Stimulated activated CD8-positive, alpha-beta memory T cell treated with anti-CD3 and anti-CD28 coated beads, Interleukin-7, amount 100 ng/mL, for 1 hour (primary cell): ENCODE measurements at regions not wholly inside any gene's neighbourhood (a gene's known extent, or its start where the extent isn't known, plus 50 kb on each side); places are given as distances from the start of the nearest gene placed in this dataset.

Experiments
- DNase-seq, 2 donors: peaks; one replicate each; pipeline ENCODE4 v3.0.0-alpha.2; 2020; ENCODE audit warnings: low read depth in 2 of 2

DNA sequence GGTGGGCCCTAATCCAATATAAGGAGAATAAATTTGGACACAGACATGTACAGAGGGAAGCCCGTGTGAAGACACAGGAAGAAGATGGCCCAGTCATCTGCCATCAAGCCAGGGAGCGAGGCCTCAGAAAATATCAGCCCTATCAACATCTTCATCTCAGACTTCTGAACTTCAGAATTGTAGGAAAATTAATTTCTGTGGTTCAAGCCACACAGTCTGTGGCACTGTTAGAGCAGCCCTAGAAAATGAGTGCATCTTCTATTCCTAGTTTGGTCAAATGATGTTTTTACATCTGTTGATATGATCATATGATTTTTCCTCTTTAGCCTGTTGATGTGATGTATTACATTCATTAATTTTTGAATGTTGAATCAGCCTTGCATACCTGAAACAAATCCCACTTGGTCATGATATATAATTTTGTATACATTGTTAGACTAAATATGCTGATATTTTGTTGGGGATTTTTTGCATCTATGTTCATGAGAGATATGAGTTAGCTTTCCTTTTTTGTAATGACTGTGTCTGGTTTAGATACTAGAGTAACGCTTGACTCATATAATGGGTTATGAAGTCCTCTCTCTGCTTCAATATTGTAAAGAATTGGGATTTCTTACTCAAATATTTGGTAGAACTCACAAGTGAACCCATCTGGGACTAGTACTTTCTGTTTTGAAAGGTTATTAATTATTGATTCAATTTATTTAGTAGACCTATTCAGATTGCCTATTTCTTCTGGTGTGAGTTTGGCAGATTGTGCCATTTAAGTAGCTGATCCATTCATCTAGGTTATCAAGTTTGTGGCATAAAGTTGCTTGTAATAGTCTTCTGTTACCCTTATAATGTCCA lies 451.4 kb downstream of the EIPR1 start:
- no peak for DNase-seq

DNA sequence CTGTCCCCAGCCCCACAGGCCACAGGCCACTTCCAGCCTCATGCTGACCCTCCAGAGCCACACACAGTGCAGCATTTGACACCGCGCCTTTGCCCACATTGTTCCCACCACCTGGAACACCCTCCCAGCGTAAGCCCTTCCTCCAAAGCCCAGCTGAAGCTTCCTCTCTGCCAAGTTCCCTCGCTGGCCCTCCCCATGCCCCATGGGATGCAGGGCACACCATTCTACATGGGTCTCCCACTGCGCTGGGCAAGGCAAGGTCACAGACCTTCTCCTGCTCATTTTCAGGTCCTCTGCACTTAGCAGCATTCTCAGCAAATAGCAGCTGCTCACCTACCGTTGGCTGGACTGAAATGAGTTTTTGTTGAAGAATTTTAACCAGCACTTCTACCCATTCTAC lies 455.5 kb downstream of the EIPR1 start:
- no peak for DNase-seq

DNA sequence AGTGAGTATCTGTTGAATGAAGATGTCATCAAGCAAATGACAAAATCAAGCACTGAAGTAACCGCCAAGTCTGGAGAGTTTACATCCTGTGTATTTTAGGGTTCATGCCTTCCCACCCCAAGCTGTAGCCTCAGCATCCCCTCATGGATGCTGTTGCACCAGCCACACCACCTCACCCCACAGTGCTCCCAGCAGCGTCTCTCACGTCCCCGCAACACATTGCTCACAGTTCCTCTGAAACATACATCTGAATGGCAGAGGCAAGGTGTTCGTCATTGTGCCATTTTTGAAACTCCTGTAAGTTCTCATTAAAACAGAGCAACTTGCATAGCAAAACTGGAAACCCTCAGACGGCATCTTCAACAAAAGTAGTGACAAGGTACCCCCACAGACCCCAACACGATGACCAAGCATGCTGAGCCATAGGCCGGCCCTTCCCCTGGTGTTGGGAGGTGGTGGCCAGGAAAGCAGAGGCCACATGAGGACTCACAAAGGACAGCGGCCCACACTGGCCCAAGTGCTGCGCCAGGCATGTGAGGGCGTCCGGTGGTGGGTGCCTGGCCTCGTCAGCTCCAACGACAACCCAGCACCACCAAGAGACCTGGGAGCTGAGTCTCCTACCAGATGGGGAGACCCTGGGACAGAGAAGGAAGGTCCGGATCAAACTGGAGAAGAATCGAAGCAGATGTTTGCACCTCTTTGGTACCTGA lies 456.5 kb downstream of the EIPR1 start:
- DNase-seq, result no peak

DNA sequence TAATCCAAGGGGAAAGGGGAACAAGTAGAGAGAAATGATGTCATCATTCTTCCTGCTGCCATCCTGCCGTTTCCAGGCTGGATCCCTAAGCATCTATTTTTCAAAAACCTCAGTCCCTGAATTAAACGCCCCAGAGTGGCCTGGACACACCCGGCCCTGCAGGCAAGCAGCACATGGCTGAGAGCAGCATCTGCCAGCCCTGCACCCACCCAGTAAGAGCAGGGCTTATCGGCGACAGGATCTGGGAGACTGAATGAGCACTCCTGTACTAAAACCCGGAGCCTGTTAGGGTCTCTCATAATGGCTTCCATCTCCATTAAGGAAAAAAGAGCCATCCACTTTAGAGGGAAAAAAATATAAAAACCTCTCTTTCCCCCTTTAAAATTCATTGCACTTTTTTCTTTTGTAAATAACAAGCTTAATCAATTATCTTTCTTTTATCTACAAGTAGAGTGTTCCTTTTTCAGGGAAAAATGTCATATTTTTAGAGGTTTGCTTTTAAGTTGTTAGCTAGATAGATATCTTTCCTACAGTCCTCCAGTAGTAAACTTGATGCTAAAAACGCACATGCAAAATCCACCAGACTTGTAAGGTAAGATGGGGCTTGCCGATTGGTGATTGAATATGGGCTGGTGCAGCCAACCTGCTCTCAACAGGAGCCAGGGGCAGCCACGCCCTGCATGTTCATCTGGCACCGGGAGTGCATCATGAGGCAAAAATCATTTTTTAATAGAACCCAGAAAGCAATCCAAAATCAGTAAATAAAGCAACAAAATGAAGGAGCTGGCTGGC lies 457.8 kb downstream of the EIPR1 start:
- no peak for DNase-seq

DNA sequence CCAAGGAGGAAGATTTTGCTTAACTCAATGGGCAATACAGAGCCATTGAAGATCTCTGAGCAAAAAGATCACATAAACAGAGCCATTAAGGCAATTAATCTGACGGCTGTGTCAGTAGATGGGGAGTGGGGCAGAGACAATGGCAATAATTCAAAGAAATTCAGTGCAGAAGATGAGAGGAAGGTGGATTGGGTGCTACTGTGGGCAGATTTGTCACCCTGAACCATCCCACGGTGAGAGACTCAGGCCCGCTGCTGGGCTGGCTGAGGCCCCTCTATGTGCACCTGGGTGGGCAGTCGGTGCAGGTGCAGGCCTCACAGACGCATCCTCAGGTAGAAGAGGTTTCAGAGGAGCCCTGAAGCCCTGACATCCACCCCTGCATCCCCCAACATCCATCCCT lies 458.6 kb downstream of the EIPR1 start:
- no peak for DNase-seq

DNA sequence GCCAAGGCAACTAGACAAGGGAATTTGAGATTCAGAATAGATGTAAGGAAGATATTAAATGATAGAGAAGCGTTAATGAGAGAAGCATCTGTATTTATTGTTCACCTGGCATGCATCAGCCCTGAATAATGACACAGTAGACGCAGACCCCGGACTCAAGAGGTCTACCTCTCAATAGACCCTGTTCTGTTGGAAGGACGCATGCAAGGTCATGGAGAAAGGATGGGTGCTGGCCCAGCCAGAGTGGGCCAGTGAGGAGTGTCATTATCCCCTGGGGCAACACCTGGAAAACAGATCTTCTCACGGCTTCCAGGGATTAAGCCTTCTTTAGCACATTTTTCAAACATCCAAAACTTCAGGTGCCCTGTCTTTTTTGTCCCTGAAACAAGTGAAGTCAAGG lies 461.0 kb downstream of the EIPR1 start:
- no peak for DNase-seq

DNA sequence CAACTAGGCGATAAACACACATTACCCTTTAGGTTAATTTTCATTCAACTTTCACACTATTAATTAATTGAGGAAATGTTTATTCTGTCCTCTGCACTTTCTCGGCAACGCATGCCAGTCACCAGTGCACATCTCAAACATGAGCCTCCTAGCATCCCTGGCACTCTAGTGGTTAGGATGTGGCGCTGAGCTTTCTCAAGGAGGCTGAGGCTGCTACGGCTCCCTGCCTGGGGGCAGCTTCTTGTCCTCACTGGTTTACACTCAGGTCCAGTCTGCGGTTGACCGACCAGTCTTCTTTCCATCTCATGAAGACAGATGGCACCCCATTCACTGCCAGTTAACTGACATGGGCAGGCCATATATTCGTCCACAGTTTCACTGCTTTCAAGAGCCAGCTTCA lies 463.4 kb downstream of the EIPR1 start:
- DNase-seq, result no peak

DNA sequence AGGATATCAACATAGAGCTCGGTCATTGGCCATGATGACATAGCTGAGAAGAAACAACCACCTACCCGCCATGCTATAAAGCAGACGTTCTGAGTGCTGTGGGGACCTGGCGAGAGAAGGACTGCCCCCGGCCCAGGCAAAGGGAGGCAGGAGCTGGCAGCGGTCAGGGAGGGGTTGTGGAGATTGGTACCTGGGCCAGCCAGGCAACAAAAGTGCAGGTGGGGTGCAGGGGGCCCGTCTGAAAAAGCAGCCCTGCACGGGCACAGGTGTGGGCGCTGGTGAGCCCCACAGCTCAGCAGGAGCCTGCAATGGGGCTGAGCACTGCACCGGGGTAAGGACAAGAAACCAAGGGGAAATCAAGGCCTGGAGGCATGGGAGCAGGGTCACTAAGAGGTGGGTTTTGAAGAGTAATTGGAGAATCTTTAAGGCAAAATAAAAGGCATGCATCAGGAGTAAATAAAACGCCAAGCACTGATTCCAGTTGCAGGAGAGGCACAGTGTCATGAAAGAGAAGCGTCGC lies 464.0 kb downstream of the EIPR1 start:
- no peak for DNase-seq

DNA sequence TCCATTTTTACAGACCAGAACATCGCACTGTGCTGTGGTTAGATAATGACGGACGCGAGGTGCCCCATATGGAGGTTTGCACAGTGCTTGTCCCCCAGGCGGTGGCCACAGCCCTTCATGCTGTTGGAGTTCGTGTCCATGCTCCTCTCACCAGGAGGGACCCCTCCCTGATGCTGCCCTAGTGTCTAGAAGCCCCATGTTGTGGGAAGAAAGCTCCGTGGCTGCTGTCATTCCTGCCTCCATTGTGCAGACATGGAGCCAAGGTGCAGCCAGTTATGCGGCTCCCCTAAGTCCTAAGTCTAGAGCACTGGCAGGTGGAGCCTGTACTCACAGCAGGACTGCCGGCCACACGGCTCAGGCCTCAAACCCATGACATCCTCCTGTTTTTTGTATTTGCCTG lies 464.9 kb downstream of the EIPR1 start:
- no peak for DNase-seq

DNA sequence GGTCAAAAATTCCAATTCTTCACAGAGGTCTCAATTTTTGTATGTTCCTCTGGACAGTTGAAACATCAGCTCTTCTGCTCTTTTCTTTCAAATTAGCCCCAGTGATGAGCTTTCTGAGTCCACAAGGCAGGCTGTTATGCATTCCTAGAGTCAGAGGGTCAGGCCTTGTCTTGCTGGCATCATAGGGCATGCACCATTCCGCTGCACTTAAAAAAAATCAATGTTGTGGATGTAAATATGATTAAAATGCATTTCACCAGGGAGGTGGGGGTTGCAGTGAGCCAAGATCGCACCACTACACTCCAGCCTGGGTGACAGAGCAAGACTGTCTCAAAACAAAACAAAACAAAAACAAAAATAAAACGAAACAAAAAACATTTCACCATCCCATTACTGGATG lies 465.3 kb downstream of the EIPR1 start:
- DNase-seq, result no peak

DNA sequence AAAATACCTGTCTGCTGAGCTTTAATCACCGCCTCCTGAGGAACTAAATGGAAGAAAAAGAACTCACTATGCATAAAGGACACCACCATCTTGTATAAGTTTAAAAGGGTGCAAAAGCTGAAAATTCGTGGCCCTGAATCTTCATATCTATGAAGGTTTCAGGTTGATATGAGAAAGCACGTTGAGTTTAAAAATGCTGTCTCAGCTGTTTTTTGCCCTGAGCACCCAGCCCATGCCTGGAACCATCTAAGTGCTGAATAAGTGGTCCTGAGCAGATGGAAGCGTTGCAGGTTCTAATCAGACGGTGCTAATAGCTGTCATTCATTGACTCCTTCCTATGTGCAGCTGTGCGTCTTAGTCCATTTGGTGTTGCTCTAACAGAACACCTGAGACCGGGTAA lies 467.4 kb downstream of the EIPR1 start:
- no peak for DNase-seq

DNA sequence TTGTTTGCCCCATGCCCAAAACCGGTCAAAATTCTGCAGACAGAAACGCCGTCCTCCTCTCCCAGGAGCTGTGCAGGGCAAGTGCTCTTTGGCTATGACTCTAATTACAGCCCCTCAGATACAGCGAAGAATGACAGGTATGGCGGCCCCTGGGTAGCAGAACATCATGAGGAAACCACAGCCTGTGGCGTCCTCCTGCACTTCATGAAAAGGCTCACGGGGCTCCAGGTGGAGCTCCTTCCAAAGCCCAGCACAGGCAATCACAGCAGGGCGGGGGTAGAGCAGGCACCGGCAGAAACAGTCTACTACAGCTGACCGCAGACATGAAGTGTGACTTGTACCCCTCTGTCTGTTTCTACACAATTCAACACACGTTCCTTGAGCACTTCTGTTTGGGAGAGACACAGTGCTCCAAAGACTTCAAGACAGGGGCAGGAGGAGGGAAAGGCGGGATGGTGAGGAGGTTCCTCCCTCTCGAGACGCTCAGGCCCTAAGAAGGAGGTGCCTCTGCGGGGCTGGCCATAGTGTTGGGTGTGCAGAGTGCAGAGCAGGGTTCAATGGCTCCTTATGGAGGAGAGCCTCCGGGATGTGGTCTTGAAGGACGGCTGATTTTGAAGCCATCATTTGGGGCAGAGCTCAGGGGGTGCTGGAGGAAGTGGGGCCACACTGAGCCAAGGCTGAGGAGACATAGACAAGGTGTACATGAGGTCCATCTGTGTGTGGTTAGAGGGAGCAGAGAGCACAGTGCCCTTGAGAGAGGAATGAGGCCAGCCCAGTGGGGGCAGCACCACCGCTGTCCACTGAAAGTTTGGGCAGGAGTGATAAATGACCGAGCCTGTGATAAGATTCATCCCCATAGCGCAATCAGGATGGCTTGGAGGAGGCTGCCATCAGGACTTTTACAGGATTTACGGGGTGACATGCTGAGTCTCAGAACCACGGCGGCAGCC lies 468.3 kb downstream of the EIPR1 start:
- DNase-seq, result no peak

DNA sequence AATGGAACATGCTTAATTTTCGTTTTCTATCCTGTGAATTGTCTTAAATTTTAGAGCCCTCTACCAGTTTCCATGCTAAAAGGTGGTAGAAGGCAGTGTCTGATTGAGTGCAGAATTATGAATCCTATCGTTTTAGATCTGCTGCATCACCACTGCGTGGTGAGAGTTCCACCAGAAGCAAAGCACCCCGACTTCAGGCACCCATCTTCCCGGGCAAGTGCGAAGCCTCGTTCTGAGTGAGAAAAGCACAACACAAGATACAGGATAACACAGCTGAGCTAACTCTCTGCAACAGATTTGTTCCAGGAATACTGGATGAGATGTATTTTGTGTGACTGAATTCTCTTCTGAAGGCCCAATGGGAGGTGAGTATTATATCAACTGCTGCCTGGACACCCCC lies 471.5 kb downstream of the EIPR1 start:
- no peak for DNase-seq

DNA sequence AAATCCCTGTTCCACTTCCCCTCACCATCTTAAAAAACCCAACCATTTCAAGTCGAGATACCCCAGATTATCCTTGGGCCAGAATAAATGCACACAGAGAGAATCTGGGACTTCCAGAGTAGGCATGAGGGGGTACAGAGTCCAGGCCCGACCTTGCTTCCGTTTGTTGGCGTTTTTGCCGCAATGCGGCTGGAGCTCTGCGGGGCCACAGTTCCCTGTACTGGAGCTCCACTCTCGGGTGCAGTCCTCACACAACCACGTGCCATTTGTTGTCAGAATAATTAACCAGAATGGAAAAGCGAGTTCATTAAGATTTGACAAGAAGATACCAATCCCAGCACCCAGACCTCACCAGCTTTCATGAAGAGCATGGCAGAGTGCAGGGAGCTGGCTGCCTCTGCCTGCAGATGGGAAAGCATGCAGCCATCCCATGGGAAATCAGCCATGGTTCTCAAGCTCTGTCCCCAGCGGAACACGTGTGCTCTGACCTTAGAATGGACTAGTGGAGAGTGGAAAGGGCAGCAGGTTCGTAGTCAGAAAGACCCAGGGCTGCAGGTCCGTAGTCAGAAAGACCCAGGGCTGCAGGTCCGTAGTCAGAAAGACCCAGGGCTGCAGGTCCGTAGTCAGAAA lies 472.8 kb downstream of the EIPR1 start:
- no peak for DNase-seq

DNA sequence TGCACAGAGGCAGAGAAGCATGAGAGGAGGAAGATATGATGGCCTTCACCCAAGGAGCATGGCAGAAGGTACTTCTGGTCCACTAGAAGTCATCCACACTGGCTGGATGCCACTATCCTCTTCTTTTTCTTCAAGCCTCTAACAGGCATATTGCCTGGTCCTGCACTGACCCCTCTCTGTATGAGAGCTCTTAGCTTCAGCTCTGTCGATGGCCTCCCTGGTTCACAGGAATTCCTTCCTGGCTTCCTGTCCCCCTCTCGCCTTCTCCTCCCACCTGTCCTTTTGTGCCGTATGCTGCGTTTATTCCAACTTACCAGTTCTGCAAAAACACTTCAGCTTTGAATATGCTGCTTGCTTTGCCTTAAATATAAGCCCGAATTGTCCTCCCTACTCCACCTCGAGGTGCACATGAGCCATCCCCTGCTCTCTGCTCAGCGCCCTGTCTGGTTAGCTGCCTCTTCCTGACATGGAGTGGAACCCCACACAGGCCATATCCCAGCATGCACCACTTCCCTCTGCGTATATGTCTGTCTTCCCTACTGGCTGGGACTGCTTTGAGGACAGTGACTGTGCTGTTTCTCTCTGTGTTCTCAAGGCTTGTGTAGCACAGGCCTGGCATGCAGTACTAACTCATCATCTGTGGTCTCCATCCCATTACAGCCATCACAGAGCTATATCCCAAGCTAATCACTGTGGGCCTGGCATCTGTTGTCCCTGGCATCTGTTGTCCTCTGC lies 474.9 kb downstream of the EIPR1 start:
- DNase-seq, result no peak

DNA sequence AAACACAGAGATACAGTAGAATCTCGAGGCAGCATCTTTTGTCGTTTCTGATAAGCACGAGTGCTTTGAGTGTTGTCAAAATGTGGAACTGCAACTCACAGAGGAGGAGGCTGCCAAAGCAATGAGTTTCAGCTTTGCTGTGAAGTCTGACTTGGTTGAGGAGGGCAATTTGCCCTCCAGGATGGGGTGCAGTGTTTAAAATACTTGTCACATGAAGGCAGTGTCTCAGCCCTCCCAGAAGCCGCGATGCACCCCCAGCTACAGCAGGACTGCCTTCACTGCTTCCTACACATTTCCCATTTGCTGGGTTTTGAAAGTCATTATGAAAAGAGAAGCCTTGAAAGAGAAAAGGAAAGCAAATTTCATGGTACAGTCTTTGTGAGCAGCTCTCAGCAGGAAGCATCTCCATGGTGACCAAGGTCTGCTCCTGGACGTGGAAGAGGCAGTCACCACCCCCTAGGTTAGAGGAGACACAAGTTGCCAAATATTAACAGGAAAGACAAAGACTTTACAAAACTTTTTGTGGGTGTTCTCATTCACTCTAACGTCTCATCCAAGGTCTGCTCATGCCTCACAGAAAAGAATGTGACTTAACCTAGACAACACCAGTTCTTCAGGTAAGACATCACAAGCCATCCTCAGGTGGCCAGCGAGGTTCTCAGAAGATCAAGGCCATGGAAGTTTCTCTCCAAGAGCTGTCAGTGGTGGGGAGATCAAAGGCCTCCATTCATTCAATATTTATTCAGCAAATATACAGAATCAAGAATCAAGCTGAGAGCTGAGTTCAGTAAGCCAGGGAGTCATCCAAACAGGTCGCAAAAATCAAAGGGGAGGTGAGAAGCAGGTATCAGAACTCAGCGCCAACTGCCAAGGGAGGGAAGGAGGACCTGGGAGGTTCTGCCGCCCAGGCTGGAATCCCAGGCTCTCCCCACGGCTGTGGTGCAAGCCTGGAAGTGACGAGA lies 476.0 kb downstream of the EIPR1 start:
- no peak for DNase-seq

DNA sequence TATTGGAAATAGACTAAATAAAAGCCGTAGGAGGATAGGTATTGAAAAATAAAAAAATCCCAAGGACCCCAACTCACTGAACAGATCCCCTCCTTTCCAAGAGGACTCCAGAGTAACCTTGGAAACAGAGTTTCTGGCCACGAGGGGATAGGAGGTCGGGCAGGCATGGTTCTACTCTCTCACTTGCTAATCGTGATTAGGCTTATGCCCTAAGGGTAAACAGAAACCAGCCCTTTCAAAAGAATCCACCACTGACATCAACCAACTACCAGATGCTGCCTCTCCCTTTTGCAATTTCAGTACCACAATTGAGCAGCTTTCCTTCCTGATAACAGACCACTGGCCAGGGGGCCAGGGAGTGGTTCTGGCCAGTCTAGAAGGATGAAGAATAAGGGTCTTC lies 477.8 kb downstream of the EIPR1 start:
- no peak for DNase-seq

DNA sequence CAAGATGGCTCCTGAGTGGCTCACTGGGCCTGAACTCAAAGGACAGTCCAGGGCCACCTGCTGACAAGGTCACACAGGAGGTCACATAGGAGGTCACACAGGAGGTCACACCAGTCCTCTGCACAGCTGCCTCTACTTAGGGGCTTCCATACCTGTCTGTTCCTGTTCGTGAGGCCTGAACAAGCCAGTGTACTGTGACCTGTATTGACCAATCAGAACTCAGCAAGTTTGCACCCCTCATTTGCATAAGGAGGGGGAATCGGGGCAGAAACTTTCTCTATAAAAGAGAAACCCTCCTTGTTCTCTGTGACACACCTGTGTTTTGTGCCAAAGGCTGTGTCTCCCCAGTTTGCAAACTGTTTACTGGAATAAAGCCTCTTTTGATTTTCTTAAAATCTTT lies 478.9 kb downstream of the EIPR1 start:
- DNase-seq, result no peak

DNA sequence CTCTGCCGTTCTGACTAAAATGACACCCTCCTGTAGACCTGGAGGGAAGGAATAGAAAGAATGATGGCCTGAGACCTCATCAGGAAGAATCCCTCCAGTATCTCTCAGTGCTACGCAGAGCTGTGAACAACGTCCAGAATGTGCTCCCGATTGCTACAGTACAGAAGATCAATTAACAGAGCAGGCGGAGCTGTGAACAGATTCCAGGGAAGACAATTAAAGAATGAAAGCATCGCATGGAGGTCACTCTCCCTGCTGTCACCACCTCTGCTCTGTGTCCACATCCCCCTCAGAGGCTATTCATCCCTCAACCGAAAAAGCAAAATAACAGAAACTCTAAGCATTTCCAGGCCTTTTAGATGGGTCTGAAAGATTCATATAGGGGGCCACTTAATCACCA lies 481.0 kb downstream of the EIPR1 start:
- no peak for DNase-seq
